ENCODE measurements at regions not wholly inside any gene's neighbourhood (a gene's known extent, or its start where the extent isn't known, plus 50 kb on each side); places are given as distances from the start of the nearest gene placed in this dataset.

GRCh38 chr15:57873564-57874209, 167.2 kb downstream of the POLR2M start:
- DNase-seq, result no peak
- H3K27ac Mint-ChIP-seq, result no peak overlapping the region
- H3K9me3 Mint-ChIP-seq, result peaks cover 5 to 29% (median 12%) of the 10 kb centered on the region in 6 donors
- H3K27me3 Mint-ChIP-seq (ENCODE audit: low read depth in 3 of 3), result peaks cover 12 to 45% (median 26%) of the 10 kb centered on the region in 3 donors
- H3K4me3 Mint-ChIP-seq, result no peak overlapping the region
- peaks cover 5 to 9% (median 5%) of the 10 kb centered on the region in 3 donors for H3K36me3 Mint-ChIP-seq
- H3K4me1 Mint-ChIP-seq, result peaks cover 5 to 7% of the 10 kb centered on the region in 2 donors

- H3K27ac Mint-ChIP-seq, result no peak overlapping the region
- H3K9me3 Mint-ChIP-seq, result peaks cover 5 to 27% (median 12%) of the 10 kb centered on the region in 6 donors
- peaks cover 12 to 45% (median 19%) of the 10 kb centered on the region in 3 donors for H3K27me3 Mint-ChIP-seq (ENCODE audit: low read depth in 3 of 3)
These were observed 168.8 kb downstream of the POLR2M start for GRCh38 chr15:57875347-57875746.

GRCh38 chr15:57878573-57878972, 172.1 kb downstream of the POLR2M start:
- H3K27me3 Mint-ChIP-seq (ENCODE audit: low read depth in 3 of 3), result peaks cover 6 to 24% (median 13%) of the 10 kb centered on the region in 3 donors
- H3K9me3 Mint-ChIP-seq, result peaks cover 5 to 25% (median 12%) of the 10 kb centered on the region in 6 donors
- no peak overlapping the region for H3K27ac Mint-ChIP-seq
- H3K4me3 Mint-ChIP-seq, result no peak overlapping the region
- no peaks in the 10 kb centered on the region for H3K4me1 Mint-ChIP-seq
- H3K36me3 Mint-ChIP-seq, result peaks cover 5 to 9% (median 5%) of the 10 kb centered on the region in 3 donors
- DNase-seq, result no peak

More at GRCh38 chr15:57875347-57875746, 168.8 kb downstream of the POLR2M start:
- DNase-seq, result no peak
- Mint-ChIP-seq H3K36me3 (peaks cover 5 to 9% (median 5%) of the 10 kb centered on the region in 3 donors), H3K4me1 (no peaks in the 10 kb centered on the region), H3K4me3 (no peak overlapping the region)

- peaks cover 6 to 29% (median 9%) of the 10 kb centered on the region in 3 donors for H3K27me3 Mint-ChIP-seq (ENCODE audit: low read depth in 3 of 3)
- H3K4me3 Mint-ChIP-seq, result no peak overlapping the region
- DNase-seq, result no peak
- no peaks in the 10 kb centered on the region for H3K36me3 Mint-ChIP-seq
- no peaks in the 10 kb centered on the region for H3K4me1 Mint-ChIP-seq
- H3K27ac Mint-ChIP-seq, result no peak overlapping the region
- peaks cover 0 to 4% (median 0%) of the 10 kb centered on the region in 6 donors for H3K9me3 Mint-ChIP-seq
These were observed 174.8 kb downstream of the POLR2M start for GRCh38 chr15:57881361-57881760.

GRCh38 chr15:57881972-57882371, 175.5 kb downstream of the POLR2M start:
- H3K4me3 Mint-ChIP-seq, result no peak overlapping the region
- H3K27me3 Mint-ChIP-seq (ENCODE audit: low read depth in 3 of 3), result peaks cover 4 to 31% (median 7%) of the 10 kb centered on the region in 3 donors
- no peaks in the 10 kb centered on the region for H3K9me3 Mint-ChIP-seq
- DNase-seq, result no peak
- H3K27ac Mint-ChIP-seq, result no peak overlapping the region
- H3K36me3 Mint-ChIP-seq, result no peaks in the 10 kb centered on the region
- no peaks in the 10 kb centered on the region for H3K4me1 Mint-ChIP-seq

- no peak overlapping the region for H3K27ac Mint-ChIP-seq
- H3K27me3 Mint-ChIP-seq (ENCODE audit: low read depth in 3 of 3), result peaks cover 4 to 36% (median 7%) of the 10 kb centered on the region in 3 donors
These were observed 177.2 kb downstream of the POLR2M start for GRCh38 chr15:57883701-57884100.

GRCh38 chr15:57884936-57885335, 178.4 kb downstream of the POLR2M start:
- no peaks in the 10 kb centered on the region for H3K36me3 Mint-ChIP-seq
- no peak for DNase-seq
- no peak overlapping the region for H3K27ac Mint-ChIP-seq
- no peaks in the 10 kb centered on the region for H3K9me3 Mint-ChIP-seq
- H3K27me3 Mint-ChIP-seq (ENCODE audit: low read depth in 3 of 3), result peaks cover 4 to 41% (median 7%) of the 10 kb centered on the region in 3 donors
- no peaks in the 10 kb centered on the region for H3K4me1 Mint-ChIP-seq
- no peak overlapping the region for H3K4me3 Mint-ChIP-seq

More at GRCh38 chr15:57883701-57884100, 177.2 kb downstream of the POLR2M start:
- Mint-ChIP-seq H3K4me1 (no peaks in the 10 kb centered on the region), H3K36me3 (no peaks in the 10 kb centered on the region), H3K4me3 (no peak overlapping the region), H3K9me3 (no peaks in the 10 kb centered on the region)
- DNase-seq, result no peak

- no peak overlapping the region for H3K4me3 Mint-ChIP-seq
- H3K4me1 Mint-ChIP-seq, result no peaks in the 10 kb centered on the region
- H3K27me3 Mint-ChIP-seq (ENCODE audit: low read depth in 3 of 3), result peaks cover 4 to 41% (median 7%) of the 10 kb centered on the region in 3 donors
- DNase-seq, result no peak
- H3K9me3 Mint-ChIP-seq, result no peaks in the 10 kb centered on the region
- H3K36me3 Mint-ChIP-seq, result no peaks in the 10 kb centered on the region
- no peak overlapping the region for H3K27ac Mint-ChIP-seq
These were observed 178.9 kb downstream of the POLR2M start for GRCh38 chr15:57885435-57885834.

GRCh38 chr15:57887825-57888224, 177.7 kb downstream of the ALDH1A2 start:
- H3K4me3 Mint-ChIP-seq, result no peak overlapping the region
- DNase-seq, result no peak
- no peaks in the 10 kb centered on the region for H3K36me3 Mint-ChIP-seq
- H3K4me1 Mint-ChIP-seq, result no peaks in the 10 kb centered on the region
- no peaks in the 10 kb centered on the region for H3K9me3 Mint-ChIP-seq
- peaks cover 6 to 36% (median 7%) of the 10 kb centered on the region in 3 donors for H3K27me3 Mint-ChIP-seq (ENCODE audit: low read depth in 3 of 3)
- H3K27ac Mint-ChIP-seq, result no peak overlapping the region

- Mint-ChIP-seq H3K4me1 (no peaks in the 10 kb centered on the region), H3K27me3 (ENCODE audit: low read depth in 3 of 3) (peaks cover 3 to 27% (median 6%) of the 10 kb centered on the region in 3 donors), H3K27ac (no peak overlapping the region), H3K4me3 (no peak overlapping the region), H3K36me3 (no peaks in the 10 kb centered on the region), H3K9me3 (no peaks in the 10 kb centered on the region)
- no peak for DNase-seq
These were observed 175.2 kb downstream of the ALDH1A2 start for GRCh38 chr15:57890351-57890750.

GRCh38 chr15:57890878-57891277, 174.6 kb downstream of the ALDH1A2 start:
- DNase-seq, result no peak
- peaks cover 3 to 22% (median 6%) of the 10 kb centered on the region in 3 donors for H3K27me3 Mint-ChIP-seq (ENCODE audit: low read depth in 3 of 3)
- H3K36me3 Mint-ChIP-seq, result no peaks in the 10 kb centered on the region
- H3K4me3 Mint-ChIP-seq, result no peak overlapping the region
- H3K4me1 Mint-ChIP-seq, result no peaks in the 10 kb centered on the region
- no peak overlapping the region for H3K27ac Mint-ChIP-seq
- H3K9me3 Mint-ChIP-seq, result no peaks in the 10 kb centered on the region

GRCh38 chr15:57892181-57892580, 173.3 kb downstream of the ALDH1A2 start:
- Mint-ChIP-seq H3K27me3 (ENCODE audit: low read depth in 3 of 3) (peaks cover 3 to 17% (median 6%) of the 10 kb centered on the region in 3 donors), H3K4me1 (no peaks in the 10 kb centered on the region), H3K27ac (no peak overlapping the region), H3K9me3 (no peaks in the 10 kb centered on the region), H3K36me3 (no peaks in the 10 kb centered on the region), H3K4me3 (no peak overlapping the region)
- DNase-seq, result no peak

GRCh38 chr15:57893040-57893439, 172.5 kb downstream of the ALDH1A2 start:
- Mint-ChIP-seq H3K27me3 (ENCODE audit: low read depth in 3 of 3) (peaks cover 3 to 18% (median 4%) of the 10 kb centered on the region in 3 donors), H3K9me3 (no peaks in the 10 kb centered on the region), H3K36me3 (no peaks in the 10 kb centered on the region), H3K4me3 (no peak overlapping the region), H3K27ac (no peak overlapping the region), H3K4me1 (no peaks in the 10 kb centered on the region)
- DNase-seq, result no peak

GRCh38 chr15:57895291-57895690, 170.2 kb downstream of the ALDH1A2 start:
- no peak overlapping the region for H3K27ac Mint-ChIP-seq
- no peaks in the 10 kb centered on the region for H3K9me3 Mint-ChIP-seq
- no peak overlapping the region for H3K4me3 Mint-ChIP-seq
- DNase-seq, result no peak
- H3K27me3 Mint-ChIP-seq (ENCODE audit: low read depth in 3 of 3), result peaks cover 3 to 10% (median 4%) of the 10 kb centered on the region in 3 donors
- no peaks in the 10 kb centered on the region for H3K4me1 Mint-ChIP-seq
- no peaks in the 10 kb centered on the region for H3K36me3 Mint-ChIP-seq

- no peaks in the 10 kb centered on the region for H3K9me3 Mint-ChIP-seq
- H3K27ac Mint-ChIP-seq, result no peak overlapping the region
- H3K27me3 Mint-ChIP-seq (ENCODE audit: low read depth in 3 of 3), result peaks cover 2 to 12% (median 7%) of the 10 kb centered on the region in 3 donors
- H3K4me1 Mint-ChIP-seq, result no peaks in the 10 kb centered on the region
- H3K36me3 Mint-ChIP-seq, result no peaks in the 10 kb centered on the region
- H3K4me3 Mint-ChIP-seq, result no peak overlapping the region
- no peak for DNase-seq
These were observed 169.4 kb downstream of the ALDH1A2 start for GRCh38 chr15:57896114-57896513.

Data from immature natural killer cell (primary cell).